PC-9 (cell line): ENCODE measurements at regions not wholly inside any gene's neighbourhood (a gene's known extent, or its start where the extent isn't known, plus 50 kb on each side); places are given as distances from the start of the nearest gene placed in this dataset.

Experiments used
- CTCF ChIP-seq: fragments of 200-600 bp; sonication (generic); conservative IDR thresholded peaks from 2 replicates; pipeline ENCODE4 v1.6.1; 2017; ENCODE audit warnings: mixed run types, antibody characterized with exemption, mild to moderate bottlenecking, moderate library complexity
- EZH2 ChIP-seq: fragments of 200-600 bp; sonication (generic); IDR thresholded peaks from 2 replicates; pipeline ENCODE4 v1.8.0; 2017; ENCODE audit warnings: antibody characterized with exemption, low read depth

GRCh38 chr11:123245567-123245966 is 50.5 kb upstream of the CLMP start:
- no peak for TF ChIP-seq CTCF
- no peak for TF ChIP-seq EZH2
